ENCODE measurements at regions not wholly inside any gene's neighbourhood (a gene's known extent, or its start where the extent isn't known, plus 50 kb on each side); places are given as distances from the start of the nearest gene placed in this dataset.

GRCh38 chr2:156679820-156680219, 243.6 kb downstream of the GPD2 start:
- H3K4me3 ChIP-seq (ENCODE audit: low read depth, low read length) = no peak overlapping the region
- CTCF ChIA-PET = no interaction called here
- no peak for TF ChIP-seq CTCF (IDR thresholded peaks at IDR 0.05; ENCODE audit: insufficient read depth, low read depth, low read length)

GRCh38 chr2:156680266-156680665, 244.1 kb downstream of the GPD2 start:
- Histone ChIP-seq H3K27me3 (ENCODE audit: control insufficient read depth, insufficient read depth, low read length) (no peaks in the 10 kb centered on the region), H3K4me3 (ENCODE audit: low read depth, low read length) (no peak overlapping the region), H3K36me3 (ENCODE audit: control insufficient read depth, insufficient read depth, low read length) (no peaks in the 10 kb centered on the region)
- POLR2A ChIA-PET = no interaction called here
- no peak for DNase-seq (ENCODE audit: low read depth)
- CTCF ChIA-PET = no interaction called here
- TF ChIP-seq CTCF (IDR thresholded peaks at IDR 0.05; ENCODE audit: insufficient read depth, low read depth, low read length) = no peak

More at GRCh38 chr2:156679820-156680219, 243.6 kb downstream of the GPD2 start:
- POLR2A ChIA-PET = no interaction called here
- H3K27me3 ChIP-seq (ENCODE audit: control insufficient read depth, insufficient read depth, low read length) = no peaks in the 10 kb centered on the region
- DNase-seq (ENCODE audit: low read depth) = no peak
- H3K36me3 ChIP-seq (ENCODE audit: control insufficient read depth, insufficient read depth, low read length) = no peaks in the 10 kb centered on the region

- Histone ChIP-seq H3K27me3 (ENCODE audit: control insufficient read depth, insufficient read depth, low read length) (no peaks in the 10 kb centered on the region), H3K36me3 (ENCODE audit: control insufficient read depth, insufficient read depth, low read length) (no peaks in the 10 kb centered on the region), H3K4me3 (ENCODE audit: low read depth, low read length) (no peak overlapping the region)
- CTCF ChIA-PET = interaction anchor here (1.0 kb wide), 1 partner anchor 18 kb away, joined by 4 read pairs; no protein-coding TSS in a partner anchor
- DNase-seq (ENCODE audit: low read depth) = no peak
- POLR2A ChIA-PET = no interaction called here
- TF ChIP-seq CTCF (IDR thresholded peaks at IDR 0.05; ENCODE audit: insufficient read depth, low read depth, low read length) = no peak
These were observed 250.9 kb downstream of the GPD2 start for GRCh38 chr2:156687126-156687525.

GRCh38 chr2:156687715-156688114, 251.5 kb downstream of the GPD2 start:
- no peak for TF ChIP-seq CTCF (IDR thresholded peaks at IDR 0.05; ENCODE audit: insufficient read depth, low read depth, low read length)
- POLR2A ChIA-PET = no interaction called here
- no peaks in the 10 kb centered on the region for H3K36me3 ChIP-seq (ENCODE audit: control insufficient read depth, insufficient read depth, low read length)
- CTCF ChIA-PET = interaction anchor here (1.0 kb wide), 1 partner anchor 17 kb away, joined by 4 read pairs; no protein-coding TSS in a partner anchor
- no peak for DNase-seq (ENCODE audit: low read depth)
- H3K4me3 ChIP-seq (ENCODE audit: low read depth, low read length) = no peak overlapping the region
- no peaks in the 10 kb centered on the region for H3K27me3 ChIP-seq (ENCODE audit: control insufficient read depth, insufficient read depth, low read length)

GRCh38 chr2:156689939-156690338, 253.8 kb downstream of the GPD2 start:
- no peaks in the 10 kb centered on the region for H3K36me3 ChIP-seq (ENCODE audit: control insufficient read depth, insufficient read depth, low read length)
- DNase-seq (ENCODE audit: low read depth) = no peak
- no peak overlapping the region for H3K4me3 ChIP-seq (ENCODE audit: low read depth, low read length)
- no peaks in the 10 kb centered on the region for H3K27me3 ChIP-seq (ENCODE audit: control insufficient read depth, insufficient read depth, low read length)
- TF ChIP-seq CTCF (IDR thresholded peaks at IDR 0.05; ENCODE audit: insufficient read depth, low read depth, low read length) = no peak
- ChIA-PET POLR2A (no interaction called here), CTCF (no interaction called here)

Data from BJ (cell line).